DMS79 treated with DMSO at 0.1 percent for 48 hours (cell line): ENCODE measurements at regions not wholly inside any gene's neighbourhood (a gene's known extent, or its start where the extent isn't known, plus 50 kb on each side); places are given as distances from the start of the nearest gene placed in this dataset.

Experiments
- DNase-seq: peaks from one replicate; lab custom pipeline; 2025; lab: John Stamatoyannopoulos, UW

GRCh38 chr21:31500071-31500470 lies 156.0 kb upstream of the TIAM1 start:
- no peak for DNase-seq

GRCh38 chr21:31498985-31499384 lies 154.9 kb upstream of the TIAM1 start:
- no peak for DNase-seq

DNA sequence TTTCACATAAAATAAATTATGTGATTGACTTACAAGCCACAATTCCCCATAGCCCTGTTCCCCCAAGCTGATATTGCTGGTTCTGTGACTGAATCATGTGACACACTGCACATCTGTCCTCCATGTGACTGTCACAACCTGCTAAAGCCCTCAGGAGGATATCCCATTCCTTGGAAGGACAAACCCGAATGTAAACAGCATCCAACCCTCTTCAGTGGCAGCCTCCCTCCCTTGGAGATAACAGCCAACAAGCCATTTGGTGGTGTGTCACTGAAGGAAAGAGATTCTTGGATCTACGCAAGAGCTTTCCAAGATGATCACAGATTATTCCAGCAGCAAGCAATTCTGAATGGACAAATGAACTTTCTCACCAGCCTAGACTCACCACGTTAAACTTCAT lies 153.9 kb upstream of the TIAM1 start:
- no peak for DNase-seq

DNA sequence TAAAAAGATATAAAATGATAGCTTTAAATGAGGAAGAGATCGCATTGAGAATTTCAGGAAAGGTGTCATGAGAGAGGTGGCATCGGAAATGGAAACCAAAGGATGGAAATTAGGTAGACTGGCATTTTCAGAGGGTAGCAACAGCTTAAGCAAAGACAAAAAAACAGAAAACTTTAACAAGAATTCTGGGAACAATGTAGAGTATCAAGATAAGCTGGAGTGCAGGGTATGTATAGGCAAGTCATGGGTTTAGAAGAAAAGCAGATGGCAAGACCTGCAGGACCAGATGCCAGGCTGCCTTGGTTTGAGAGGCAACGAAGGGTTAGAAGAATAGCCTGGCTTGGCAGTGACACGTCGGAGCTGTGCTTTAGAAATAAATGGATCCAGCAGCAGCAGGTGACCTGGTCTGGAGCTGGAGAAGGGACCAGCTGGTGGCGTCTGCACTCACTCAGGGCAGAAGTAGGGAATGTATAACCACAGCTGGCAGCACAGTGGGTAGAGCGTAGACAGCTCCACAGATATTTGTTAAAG lies 149.4 kb upstream of the TIAM1 start:
- no peak for DNase-seq

DNA sequence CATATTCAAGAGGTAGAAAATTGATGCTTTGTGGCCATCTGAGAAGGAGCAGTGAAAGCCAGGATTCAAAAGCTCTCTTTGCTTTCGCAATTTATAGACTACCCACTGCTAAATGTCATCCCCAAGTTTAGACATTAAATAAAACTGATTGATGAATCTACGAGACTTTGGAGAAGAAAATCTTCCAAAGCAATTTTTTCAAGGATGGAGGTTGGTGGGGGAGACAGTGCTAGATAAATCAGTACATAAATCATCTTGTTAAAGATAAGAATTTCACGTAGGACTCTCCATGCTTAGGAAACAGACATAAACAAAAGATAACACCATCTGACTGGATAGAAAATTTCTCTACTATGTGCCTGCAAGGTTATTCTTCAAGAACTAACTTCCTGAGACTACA lies 147.6 kb upstream of the TIAM1 start:
- DNase-seq: no peak

GRCh38 chr21:31490443-31490842 lies 146.4 kb upstream of the TIAM1 start:
- DNase-seq: no peak

GRCh38 chr21:31489726-31490125 lies 145.7 kb upstream of the TIAM1 start:
- no peak for DNase-seq

DNA sequence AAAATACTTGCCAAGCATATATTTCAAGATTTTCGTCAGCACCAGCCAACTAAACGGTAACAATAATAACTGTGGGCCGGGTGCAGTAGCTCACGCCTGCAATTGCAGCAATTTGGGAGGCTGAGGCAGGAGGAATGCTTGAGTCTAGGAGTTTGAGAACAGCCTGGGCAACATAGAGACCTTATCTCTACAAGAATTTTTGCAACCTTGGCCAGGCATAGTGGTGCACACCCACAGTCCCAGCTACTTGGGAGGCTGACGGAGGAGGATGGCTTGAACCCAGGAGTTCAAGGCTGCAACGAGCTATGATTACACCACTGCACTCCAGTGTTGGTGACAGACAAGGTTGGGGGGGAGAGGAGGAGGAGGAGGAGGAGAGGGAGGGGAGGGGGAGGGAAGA lies 145.0 kb upstream of the TIAM1 start:
- no peak for DNase-seq

DNA sequence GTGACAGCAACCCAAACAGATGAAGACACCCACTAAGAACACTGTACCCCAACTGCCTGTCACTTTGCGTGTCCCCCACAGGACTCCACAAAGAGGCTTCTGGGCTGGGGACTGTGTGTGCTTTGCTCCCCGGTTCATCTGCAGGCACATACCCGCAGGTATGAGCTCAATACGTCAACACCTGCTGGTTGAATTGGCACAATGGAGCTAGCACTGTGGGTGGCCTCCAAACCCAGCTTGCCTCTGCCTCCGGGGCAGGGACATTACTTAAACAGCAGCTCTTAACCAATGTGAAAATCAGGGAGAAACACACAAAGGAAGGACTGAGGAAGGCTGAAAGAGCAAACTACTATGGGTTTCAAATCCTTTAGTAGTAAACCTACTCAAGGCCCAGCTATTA lies 140.2 kb upstream of the TIAM1 start:
- no peak for DNase-seq

DNA sequence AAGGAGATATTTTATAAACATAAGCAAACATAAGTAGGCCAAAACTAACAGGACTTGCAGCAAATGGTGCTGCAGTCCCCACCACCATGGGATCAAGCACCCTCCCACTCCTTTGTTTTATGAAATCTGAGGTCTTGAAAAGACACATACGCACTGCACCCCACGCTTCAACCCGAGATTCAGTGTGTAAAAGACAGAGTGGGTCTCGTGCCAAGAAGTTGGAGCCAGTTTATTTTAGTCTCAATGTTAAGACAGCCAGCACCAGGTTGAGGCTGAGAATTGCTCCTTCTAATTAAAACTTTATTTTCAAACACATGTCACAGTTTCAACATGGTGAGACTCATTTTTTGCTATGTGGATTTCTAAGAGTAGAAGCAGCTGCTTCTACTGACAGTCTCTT lies 139.1 kb upstream of the TIAM1 start:
- no peak for DNase-seq

DNA sequence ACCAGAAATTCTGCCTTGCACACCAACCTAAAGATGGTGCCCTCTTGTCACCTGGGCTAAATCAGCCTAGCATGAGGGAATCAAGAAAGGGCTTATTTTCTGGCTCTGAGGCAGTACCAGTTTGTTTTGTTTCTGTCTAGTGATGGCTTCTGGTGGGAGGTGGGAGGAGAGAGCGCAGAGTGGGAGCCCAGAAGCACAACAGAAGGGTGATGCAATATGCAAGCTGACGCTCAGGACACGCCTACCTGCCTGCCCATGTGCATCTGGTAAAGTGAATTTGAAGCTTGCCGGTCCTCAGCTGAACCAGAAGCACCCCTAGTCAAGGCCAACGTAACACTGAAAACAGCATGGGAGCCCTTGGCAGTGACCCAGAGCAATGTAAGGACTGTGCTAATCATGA lies 138.4 kb upstream of the TIAM1 start:
- DNase-seq: no peak

DNA sequence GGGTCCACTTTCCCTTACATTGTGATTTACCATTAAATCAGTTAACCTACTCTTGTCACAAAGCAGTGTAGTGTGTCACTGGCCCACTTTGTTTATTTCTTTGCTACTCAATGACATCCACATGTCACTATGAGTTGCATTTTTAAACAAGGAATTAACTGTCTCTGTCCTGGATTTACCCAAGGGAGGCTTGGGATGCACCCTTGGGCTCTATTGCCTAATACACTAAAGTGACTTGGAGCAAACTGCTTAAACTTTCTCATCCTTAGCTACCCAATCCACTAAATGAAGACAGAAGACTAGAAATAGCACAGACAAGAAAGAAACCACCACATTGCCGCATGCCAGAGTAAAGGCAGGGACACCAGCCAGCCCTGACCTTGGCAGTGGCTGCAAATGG lies 136.2 kb upstream of the TIAM1 start:
- DNase-seq: no peak

- no peak for DNase-seq
Measured at GRCh38 chr21:31479714-31480113, 135.7 kb upstream of the TIAM1 start.

GRCh38 chr21:31479222-31479621 lies 135.2 kb upstream of the TIAM1 start:
- DNase-seq: no peak

- DNase-seq: peak; percentile 33
Measured at GRCh38 chr21:31476263-31477022, 132.4 kb upstream of the TIAM1 start.

DNA sequence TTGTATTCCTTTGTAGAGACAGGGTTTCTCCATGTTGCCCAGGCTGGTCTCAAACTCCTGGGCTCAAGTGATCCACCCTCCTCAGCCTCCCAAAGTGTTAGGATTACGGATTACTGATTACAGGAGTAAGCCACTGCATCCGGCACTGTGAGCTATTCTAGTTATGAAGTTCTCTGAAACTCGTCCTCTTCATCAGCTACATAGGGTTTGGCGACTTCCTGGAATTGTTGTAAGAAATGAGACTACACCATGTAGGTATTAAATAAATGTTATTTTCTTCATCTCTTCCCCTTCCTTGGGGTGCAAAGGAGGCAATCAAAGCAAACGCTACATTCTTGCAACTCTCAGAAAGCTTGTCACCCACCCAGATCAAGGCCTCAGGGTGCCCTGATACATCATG lies 131.2 kb upstream of the TIAM1 start:
- no peak for DNase-seq

DNA sequence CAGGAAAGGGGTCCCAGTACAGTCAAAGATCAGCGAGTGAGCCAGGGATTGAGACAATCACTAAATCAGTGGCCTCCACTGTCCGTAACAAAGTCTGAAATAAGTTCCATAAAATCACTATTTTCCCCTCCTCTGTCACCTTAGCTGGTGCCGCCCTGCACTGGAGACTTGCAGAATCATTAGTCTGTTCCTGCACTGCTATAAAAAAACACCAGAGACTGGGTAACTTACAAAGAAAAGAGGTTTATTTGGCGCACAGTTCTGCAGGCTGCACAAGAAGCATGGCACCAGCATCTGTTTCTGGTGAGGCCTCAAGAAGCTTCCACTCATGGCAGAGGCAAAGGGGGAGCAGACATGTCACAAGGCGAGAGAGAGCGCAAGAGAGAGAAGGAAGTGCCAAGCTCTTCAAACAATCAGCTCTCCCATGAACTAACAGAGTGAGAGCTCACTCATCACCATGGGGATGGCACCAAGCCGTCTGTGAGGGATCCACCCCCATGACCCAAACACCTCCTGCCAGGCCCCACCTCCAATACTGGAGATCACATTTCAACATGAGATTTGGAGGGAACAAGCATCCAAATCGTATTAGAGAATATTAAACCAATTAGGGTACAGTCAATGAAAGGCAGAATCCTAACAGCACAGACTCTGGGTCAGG lies 129.8 kb upstream of the TIAM1 start:
- DNase-seq: no peak

- DNase-seq: no peak
Measured at GRCh38 chr21:31471865-31472264, 127.8 kb upstream of the TIAM1 start.

DNA sequence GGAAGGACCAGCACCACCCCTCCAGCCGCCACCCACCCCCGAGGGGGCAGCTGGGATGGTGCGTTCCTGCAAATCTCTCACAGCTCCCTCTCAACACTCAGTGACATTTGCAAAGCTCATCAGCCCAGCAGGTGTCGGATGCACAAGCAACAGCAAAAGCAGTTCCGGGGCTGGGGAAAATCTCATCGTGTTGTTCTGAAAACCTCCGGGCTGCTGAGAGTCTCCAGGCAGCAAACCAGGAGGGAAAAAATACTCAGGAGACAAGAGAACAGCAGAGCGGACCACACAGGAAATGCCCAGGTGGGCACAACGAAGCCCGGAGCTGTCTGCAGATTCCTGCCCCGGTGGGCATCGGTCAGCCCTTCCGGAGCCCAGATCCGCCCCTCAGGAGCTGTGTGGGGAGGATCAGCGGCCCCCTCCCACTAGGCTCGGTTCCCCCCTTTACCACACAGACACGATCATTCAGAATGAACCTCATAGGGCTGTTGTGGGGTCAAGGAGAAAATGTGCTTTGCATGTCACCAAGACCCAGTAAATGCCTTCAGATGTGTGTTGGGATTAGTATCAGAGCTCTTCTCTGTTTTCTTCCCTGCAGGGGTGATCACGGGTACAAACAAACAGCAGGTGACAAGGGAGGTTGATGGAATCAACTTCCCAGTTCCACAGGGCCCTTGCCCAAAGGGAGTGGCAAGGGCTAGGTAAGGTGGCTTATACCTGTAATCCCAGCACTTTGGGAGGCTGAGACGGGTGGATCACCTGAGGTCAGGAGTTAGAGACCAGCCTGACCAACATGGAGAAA lies 127.0 kb upstream of the TIAM1 start:
- DNase-seq: no peak

- no peak for DNase-seq
Measured at GRCh38 chr21:31460980-31461379, 116.9 kb upstream of the TIAM1 start.

- DNase-seq: no peak
Measured at GRCh38 chr21:31459457-31459856, 115.4 kb upstream of the TIAM1 start.

GRCh38 chr21:31457675-31458074 lies 113.6 kb upstream of the TIAM1 start:
- no peak for DNase-seq

- no peak for DNase-seq
Measured at GRCh38 chr21:31456201-31456600, 112.1 kb upstream of the TIAM1 start.
